ENCODE measurements at regions not wholly inside any gene's neighbourhood (a gene's known extent, or its start where the extent isn't known, plus 50 kb on each side); places are given as distances from the start of the nearest gene placed in this dataset.

DNA sequence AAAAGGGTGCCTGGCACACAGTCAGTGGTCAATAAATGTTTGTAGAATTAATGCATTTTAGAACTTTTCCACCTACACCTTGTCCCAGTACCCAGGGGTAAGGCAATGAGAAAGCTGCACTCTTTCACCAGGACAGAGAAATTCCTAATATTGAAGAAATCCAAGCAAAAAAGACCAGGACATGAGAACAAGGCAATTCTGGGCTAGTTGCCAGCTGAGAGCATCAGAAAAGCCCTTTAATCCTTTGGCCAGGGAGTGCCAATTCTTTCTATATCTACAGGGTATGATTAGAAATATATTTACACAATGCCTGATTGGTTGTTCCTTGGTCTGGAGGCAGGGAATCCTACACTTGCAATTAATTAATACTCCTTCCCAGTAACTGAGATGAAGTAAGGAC, 492.4 kb upstream of the NFIA start:
- no peaks in the 10 kb centered on the region for H3F3A ChIP-seq (ENCODE audit: insufficient read depth, low read depth)
- TF ChIP-seq, protein P1, sequence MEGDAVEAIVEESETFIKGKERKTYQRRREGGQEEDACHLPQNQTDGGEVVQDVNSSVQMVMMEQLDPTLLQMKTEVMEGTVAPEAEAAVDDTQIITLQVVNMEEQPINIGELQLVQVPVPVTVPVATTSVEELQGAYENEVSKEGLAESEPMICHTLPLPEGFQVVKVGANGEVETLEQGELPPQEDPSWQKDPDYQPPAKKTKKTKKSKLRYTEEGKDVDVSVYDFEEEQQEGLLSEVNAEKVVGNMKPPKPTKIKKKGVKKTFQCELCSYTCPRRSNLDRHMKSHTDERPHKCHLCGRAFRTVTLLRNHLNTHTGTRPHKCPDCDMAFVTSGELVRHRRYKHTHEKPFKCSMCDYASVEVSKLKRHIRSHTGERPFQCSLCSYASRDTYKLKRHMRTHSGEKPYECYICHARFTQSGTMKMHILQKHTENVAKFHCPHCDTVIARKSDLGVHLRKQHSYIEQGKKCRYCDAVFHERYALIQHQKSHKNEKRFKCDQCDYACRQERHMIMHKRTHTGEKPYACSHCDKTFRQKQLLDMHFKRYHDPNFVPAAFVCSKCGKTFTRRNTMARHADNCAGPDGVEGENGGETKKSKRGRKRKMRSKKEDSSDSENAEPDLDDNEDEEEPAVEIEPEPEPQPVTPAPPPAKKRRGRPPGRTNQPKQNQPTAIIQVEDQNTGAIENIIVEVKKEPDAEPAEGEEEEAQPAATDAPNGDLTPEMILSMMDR (conservative IDR thresholded peaks at IDR 0.05), result no peak
- TF ChIP-seq EZH2 (IDR thresholded peaks at IDR 0.05; ENCODE audit: low read depth), result no peak
- DNase-seq, result no peak
- H4K20me1 ChIP-seq (ENCODE audit: insufficient read depth), result no peaks in the 10 kb centered on the region
- H3K9me3 ChIP-seq (ENCODE audit: insufficient read depth, low read depth), result no peaks in the 10 kb centered on the region
- H3K4me2 ChIP-seq, result no peak overlapping the region
- H3K9me2 ChIP-seq (ENCODE audit: insufficient read depth), result no peaks in the 10 kb centered on the region; the same call in 1 of the 2 replicates
- H3K27ac ChIP-seq, result no peak overlapping the region
- H3K4me3 ChIP-seq, result no peak overlapping the region
- intact Hi-C loops (cut with micrococcal nuclease; ENCODE audit: unreplicated experiment), result no loop called here
- H2AFZ ChIP-seq, result no peak overlapping the region
- ChIA-PET CTCF (no interaction called here), POLR2A (ENCODE audit: unreplicated experiment) (no interaction called here)
- no peaks in the 10 kb centered on the region for H3K36me3 ChIP-seq (ENCODE audit: low read depth)
- H3K79me2 ChIP-seq (ENCODE audit: low read depth), result no peaks in the 10 kb centered on the region
- no peaks in the 10 kb centered on the region for H3K27me3 ChIP-seq (ENCODE audit: insufficient read depth, low read depth)
- no TSS peak for BruUV-seq (replicated peaks)
- no peaks in the 10 kb centered on the region for H3K4me1 ChIP-seq (replicated peaks; ENCODE audit: insufficient read depth)

DNA sequence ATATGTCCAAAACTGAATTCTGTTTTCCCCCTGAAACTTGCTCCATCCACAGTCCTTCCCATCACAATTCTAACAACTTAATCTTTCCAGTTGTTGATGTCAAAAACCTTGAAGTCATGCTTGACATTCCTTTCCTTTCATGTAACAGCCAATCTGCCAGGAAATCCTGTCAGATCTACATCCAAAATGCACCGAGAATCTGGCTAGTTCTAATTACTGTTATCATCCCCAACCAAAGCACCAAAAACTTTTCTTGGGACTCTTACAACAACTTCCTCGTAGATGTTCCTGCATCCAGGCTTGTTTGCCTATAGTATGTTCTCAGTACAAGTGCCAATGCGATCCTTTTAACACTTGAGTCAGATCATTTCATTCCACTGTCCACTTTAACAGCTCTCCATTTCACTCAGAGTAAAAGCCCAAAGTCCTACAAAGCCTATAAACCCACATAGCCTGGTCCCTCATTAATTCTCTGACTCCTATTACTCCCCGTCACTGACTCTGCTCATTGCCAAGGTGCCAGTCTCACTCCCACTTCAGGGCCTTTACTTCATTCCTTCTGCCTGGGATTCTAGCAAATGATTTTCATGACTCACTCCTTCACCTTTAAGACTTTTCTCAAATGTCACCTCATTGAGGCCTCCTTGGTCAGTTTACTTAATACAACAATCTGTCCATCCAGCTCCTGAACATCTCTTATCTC, 493.2 kb upstream of the NFIA start:
- POLR2A ChIA-PET (ENCODE audit: unreplicated experiment), result no interaction called here
- H3K9me3 ChIP-seq (ENCODE audit: insufficient read depth, low read depth), result no peaks in the 10 kb centered on the region
- intact Hi-C loops (cut with micrococcal nuclease; ENCODE audit: unreplicated experiment), result no loop called here

DNA sequence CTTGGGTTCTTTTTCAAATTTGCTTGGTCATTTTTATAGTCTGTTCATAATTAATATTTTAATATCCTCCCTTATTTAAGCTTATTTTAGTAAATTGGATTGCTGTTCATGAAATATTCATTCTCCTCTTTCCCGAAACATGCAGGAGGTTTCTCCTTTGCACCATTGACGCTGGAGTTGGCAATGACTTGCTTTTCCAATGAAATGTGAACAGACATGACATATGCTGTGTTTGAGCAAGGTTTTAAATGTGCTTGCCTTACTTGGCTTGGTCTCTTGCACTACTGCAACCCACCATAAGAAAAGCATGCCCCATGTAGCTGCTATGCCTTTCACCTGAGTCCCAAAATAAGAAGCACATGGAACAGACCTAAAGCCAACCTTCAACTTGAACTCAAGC, 498.0 kb upstream of the NFIA start:
- no peaks in the 10 kb centered on the region for H3F3A ChIP-seq (ENCODE audit: insufficient read depth, low read depth)
- intact Hi-C loops (cut with micrococcal nuclease; ENCODE audit: unreplicated experiment), result no loop called here
- H3K36me3 ChIP-seq (ENCODE audit: low read depth), result no peaks in the 10 kb centered on the region
- peaks cover 3% of the 10 kb centered on the region; the same call in 1 of the 2 replicates for H3K9me3 ChIP-seq (ENCODE audit: insufficient read depth, low read depth)
- POLR2A ChIA-PET (ENCODE audit: unreplicated experiment), result no interaction called here
- H3K4me1 ChIP-seq (replicated peaks; ENCODE audit: insufficient read depth), result no peaks in the 10 kb centered on the region
- no peak overlapping the region for H2AFZ ChIP-seq
- no peak for TF ChIP-seq EZH2 (IDR thresholded peaks at IDR 0.05; ENCODE audit: low read depth)
- TF ChIP-seq, protein P1 (conservative IDR thresholded peaks at IDR 0.05), result no peak
- H3K9me2 ChIP-seq (ENCODE audit: insufficient read depth), result no peaks in the 10 kb centered on the region
- H3K79me2 ChIP-seq (ENCODE audit: low read depth), result no peaks in the 10 kb centered on the region
- H4K20me1 ChIP-seq (ENCODE audit: insufficient read depth), result no peaks in the 10 kb centered on the region
- no peak overlapping the region for H3K4me3 ChIP-seq
- no peaks in the 10 kb centered on the region for H3K27me3 ChIP-seq (ENCODE audit: insufficient read depth, low read depth)
- CTCF ChIA-PET, result no interaction called here
- no peak overlapping the region for H3K27ac ChIP-seq
- H3K4me2 ChIP-seq, result no peak overlapping the region
- BruUV-seq (replicated peaks), result no TSS peak
- no peak for DNase-seq

More for the DNA sequence above, 493.2 kb upstream of the NFIA start:
- no peaks in the 10 kb centered on the region for H3K4me1 ChIP-seq (replicated peaks; ENCODE audit: insufficient read depth)
- CTCF ChIA-PET, result no interaction called here
- H3K79me2 ChIP-seq (ENCODE audit: low read depth), result no peaks in the 10 kb centered on the region
- no peaks in the 10 kb centered on the region for H3K36me3 ChIP-seq (ENCODE audit: low read depth)
- H3K9me2 ChIP-seq (ENCODE audit: insufficient read depth), result no peaks in the 10 kb centered on the region; the same call in 1 of the 2 replicates
- no peaks in the 10 kb centered on the region for H4K20me1 ChIP-seq (ENCODE audit: insufficient read depth)
- no peak overlapping the region for H2AFZ ChIP-seq
- no peaks in the 10 kb centered on the region for H3K27me3 ChIP-seq (ENCODE audit: insufficient read depth, low read depth)
- H3K4me2 ChIP-seq, result no peak overlapping the region
- H3F3A ChIP-seq (ENCODE audit: insufficient read depth, low read depth), result no peaks in the 10 kb centered on the region
- H3K4me3 ChIP-seq, result no peak overlapping the region
- BruUV-seq (replicated peaks), result no TSS peak
- H3K27ac ChIP-seq, result no peak overlapping the region
- TF ChIP-seq, protein P1 (conservative IDR thresholded peaks at IDR 0.05), result no peak
- no peak for TF ChIP-seq EZH2 (IDR thresholded peaks at IDR 0.05; ENCODE audit: low read depth)
- no peak for DNase-seq
